ENCODE measurements at regions not wholly inside any gene's neighbourhood (a gene's known extent, or its start where the extent isn't known, plus 50 kb on each side); places are given as distances from the start of the nearest gene placed in this dataset.

- Histone ChIP-seq H3K4me2 (ENCODE audit: insufficient read depth, low read length) (no peak overlapping the region), H3K27ac (ENCODE audit: low read depth, low read length) (no peak overlapping the region), H3K4me1 (ENCODE audit: insufficient read depth, low read length) (no peaks in the 10 kb centered on the region), H3K79me2 (ENCODE audit: insufficient read depth, low read length) (no peaks in the 10 kb centered on the region), H3K36me3 (ENCODE audit: insufficient read depth, low read length) (no peaks in the 10 kb centered on the region), H3K4me3 (ENCODE audit: insufficient read depth, low read length) (no peak overlapping the region), H3K9me3 (ENCODE audit: low read depth, low read length) (no peaks in the 10 kb centered on the region), H4K20me1 (ENCODE audit: insufficient read depth, low read length) (no peaks in the 10 kb centered on the region), H2AFZ (ENCODE audit: low read length) (no peak overlapping the region), H3K27me3 (ENCODE audit: insufficient read depth, low read length) (peaks cover 1% of the 10 kb centered on the region)
- no peak for DNase-seq (ENCODE audit: insufficient read length, low spot score, missing footprints)
- no peak for TF ChIP-seq CTCF (IDR thresholded peaks at IDR 0.05; ENCODE audit: extremely low read depth, low read depth, low read length)
Measured at GRCh38 chr3:66572090-66572675, 71.4 kb upstream of the LRIG1 start.

- Histone ChIP-seq H3K4me3 (ENCODE audit: insufficient read depth, low read length) (no peak overlapping the region), H3K9me3 (ENCODE audit: low read depth, low read length) (no peaks in the 10 kb centered on the region), H3K27me3 (ENCODE audit: insufficient read depth, low read length) (peaks cover 4% of the 10 kb centered on the region), H3K4me2 (ENCODE audit: insufficient read depth, low read length) (no peak overlapping the region), H4K20me1 (ENCODE audit: insufficient read depth, low read length) (no peaks in the 10 kb centered on the region), H3K27ac (ENCODE audit: low read depth, low read length) (no peak overlapping the region), H3K79me2 (ENCODE audit: insufficient read depth, low read length) (no peaks in the 10 kb centered on the region), H3K4me1 (ENCODE audit: insufficient read depth, low read length) (no peaks in the 10 kb centered on the region), H3K36me3 (ENCODE audit: insufficient read depth, low read length) (no peaks in the 10 kb centered on the region), H2AFZ (ENCODE audit: low read length) (no peak overlapping the region)
- peak; percentile 25 for TF ChIP-seq CTCF (IDR thresholded peaks at IDR 0.05; ENCODE audit: extremely low read depth, low read depth, low read length)
- DNase-seq (ENCODE audit: insufficient read length, low spot score, missing footprints) = no peak
Measured at GRCh38 chr3:66572938-66573710, 72.3 kb upstream of the LRIG1 start.

GRCh38 chr3:66574091-66574490 is 73.3 kb upstream of the LRIG1 start:
- no peaks in the 10 kb centered on the region for H3K9me3 ChIP-seq (ENCODE audit: low read depth, low read length)
- TF ChIP-seq CTCF (IDR thresholded peaks at IDR 0.05; ENCODE audit: extremely low read depth, low read depth, low read length) = no peak
- H3K27ac ChIP-seq (ENCODE audit: low read depth, low read length) = no peak overlapping the region
- DNase-seq (ENCODE audit: insufficient read length, low spot score, missing footprints) = no peak
- no peaks in the 10 kb centered on the region for H3K36me3 ChIP-seq (ENCODE audit: insufficient read depth, low read length)
- H3K27me3 ChIP-seq (ENCODE audit: insufficient read depth, low read length) = peaks cover 4% of the 10 kb centered on the region
- no peak overlapping the region for H2AFZ ChIP-seq (ENCODE audit: low read length)
- no peaks in the 10 kb centered on the region for H3K79me2 ChIP-seq (ENCODE audit: insufficient read depth, low read length)
- no peaks in the 10 kb centered on the region for H4K20me1 ChIP-seq (ENCODE audit: insufficient read depth, low read length)
- H3K4me2 ChIP-seq (ENCODE audit: insufficient read depth, low read length) = no peak overlapping the region
- H3K4me3 ChIP-seq (ENCODE audit: insufficient read depth, low read length) = no peak overlapping the region
- H3K4me1 ChIP-seq (ENCODE audit: insufficient read depth, low read length) = no peaks in the 10 kb centered on the region

GRCh38 chr3:66577426-66578203 is 76.8 kb upstream of the LRIG1 start:
- DNase-seq (ENCODE audit: insufficient read length, low spot score, missing footprints) = no peak
- Histone ChIP-seq H3K4me2 (ENCODE audit: insufficient read depth, low read length) (no peak overlapping the region), H4K20me1 (ENCODE audit: insufficient read depth, low read length) (no peaks in the 10 kb centered on the region), H3K27me3 (ENCODE audit: insufficient read depth, low read length) (peaks cover 23% of the 10 kb centered on the region), H2AFZ (ENCODE audit: low read length) (no peak overlapping the region), H3K9me3 (ENCODE audit: low read depth, low read length) (peaks cover 2% of the 10 kb centered on the region), H3K27ac (ENCODE audit: low read depth, low read length) (no peak overlapping the region), H3K4me1 (ENCODE audit: insufficient read depth, low read length) (no peaks in the 10 kb centered on the region), H3K36me3 (ENCODE audit: insufficient read depth, low read length) (no peaks in the 10 kb centered on the region), H3K4me3 (ENCODE audit: insufficient read depth, low read length) (no peak overlapping the region), H3K79me2 (ENCODE audit: insufficient read depth, low read length) (no peaks in the 10 kb centered on the region)
- no peak for TF ChIP-seq CTCF (IDR thresholded peaks at IDR 0.05; ENCODE audit: extremely low read depth, low read depth, low read length)
